IPS-18c (cell line): ENCODE measurements at regions not wholly inside any gene's neighbourhood (a gene's known extent, or its start where the extent isn't known, plus 50 kb on each side); places are given as distances from the start of the nearest gene placed in this dataset.

ENCODE experiments used
- H3K4me3 ChIP-seq: 2 replicates; pipeline ENCODE4 v1.7.0; 2013; ENCODE audit warnings: low read depth, mild to moderate bottlenecking, low read length, moderate library complexity; ENCODE audit not compliant: insufficient read depth
- H3K9me3 ChIP-seq: one replicate; pipeline ENCODE4 v1.6.1; 2013; ENCODE audit warnings: mild to moderate bottlenecking, low read length, moderate library complexity; ENCODE audit not compliant: control insufficient read depth, insufficient read depth

DNA sequence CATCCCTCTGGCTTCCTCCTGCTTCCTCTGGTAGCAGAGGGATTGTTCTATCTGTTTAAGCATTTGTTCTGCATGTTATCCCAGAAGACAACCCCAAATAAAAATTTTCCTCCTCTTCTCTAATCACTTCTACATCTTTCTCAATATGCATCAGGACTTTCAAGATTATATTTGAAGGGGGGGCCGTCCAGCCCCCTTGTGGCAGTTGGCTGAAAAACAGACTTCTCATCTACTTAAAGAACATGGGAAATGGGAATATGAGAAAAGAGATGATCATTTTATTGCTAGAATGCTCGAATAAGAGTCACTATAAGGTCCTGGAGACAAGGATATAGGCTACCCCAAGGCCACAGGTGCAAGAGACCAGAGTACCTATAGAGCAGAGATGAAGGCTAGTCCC is 466.0 kb downstream of the REEP3 start:
- Histone ChIP-seq H3K4me3 (no peak overlapping the region), H3K9me3 (peaks cover 6% of the 10 kb centered on the region)

GRCh38 chr10:63994371-63994770 is 473.2 kb downstream of the REEP3 start:
- H3K4me3 ChIP-seq: no peak overlapping the region
- H3K9me3 ChIP-seq: peaks cover 4% of the 10 kb centered on the region

DNA sequence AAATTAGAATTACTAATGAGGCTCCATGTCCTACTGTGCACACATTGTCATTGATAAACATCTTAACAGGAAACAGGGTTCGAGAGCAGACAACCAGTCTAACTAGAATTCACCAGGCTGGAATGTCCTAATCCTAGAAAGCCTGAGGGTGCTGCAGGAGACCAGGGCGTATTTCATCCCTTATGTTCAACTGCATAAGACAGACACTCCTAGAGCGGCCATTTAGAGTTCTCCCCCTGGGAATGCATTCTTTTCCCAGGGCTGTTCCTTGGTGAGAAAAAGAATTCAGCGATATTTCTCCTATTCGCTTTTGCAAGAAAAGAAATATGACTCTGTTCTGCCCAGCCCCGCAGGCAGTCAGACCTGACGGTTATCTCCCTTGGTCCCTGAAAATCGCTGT is 486.0 kb downstream of the REEP3 start:
- peaks cover 3% of the 10 kb centered on the region for H3K9me3 ChIP-seq

GRCh38 chr10:64010711-64011110 is 489.5 kb downstream of the REEP3 start:
- no peak overlapping the region for H3K4me3 ChIP-seq

More for the DNA sequence above, 486.0 kb downstream of the REEP3 start:
- H3K4me3 ChIP-seq: no peak overlapping the region

GRCh38 chr10:64011912-64012714 is 490.9 kb downstream of the REEP3 start:
- Histone ChIP-seq H3K9me3 (no peaks in the 10 kb centered on the region), H3K4me3 (no peak overlapping the region)

More at GRCh38 chr10:64010711-64011110, 489.5 kb downstream of the REEP3 start:
- peaks cover 3% of the 10 kb centered on the region for H3K9me3 ChIP-seq

- H3K4me3 ChIP-seq: no peak overlapping the region
- H3K9me3 ChIP-seq: no peaks in the 10 kb centered on the region
Measured at GRCh38 chr10:64014281-64014680, 493.1 kb downstream of the REEP3 start.

GRCh38 chr10:64023926-64024470 is 502.8 kb downstream of the REEP3 start:
- H3K4me3 ChIP-seq: no peak overlapping the region
- peaks cover 8% of the 10 kb centered on the region for H3K9me3 ChIP-seq

DNA sequence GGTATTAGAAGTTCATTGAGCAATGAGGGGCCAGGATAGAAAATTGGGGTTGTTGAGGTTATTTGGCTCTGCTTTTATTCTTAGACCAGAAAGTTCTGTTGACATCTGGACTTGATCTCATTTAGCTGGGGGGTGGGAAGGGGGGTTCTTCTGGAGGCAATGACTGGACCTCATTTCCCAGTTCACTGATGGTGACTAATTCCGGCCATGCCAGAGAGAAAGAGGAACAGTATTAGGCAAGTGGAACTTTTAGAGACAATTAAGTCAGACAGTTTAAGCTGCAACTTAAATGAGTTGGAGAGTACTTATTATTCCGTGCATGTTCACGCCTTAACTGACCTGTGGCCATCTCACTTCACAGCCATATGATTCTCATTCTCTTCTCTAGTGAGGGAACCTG is 512.5 kb downstream of the REEP3 start:
- H3K9me3 ChIP-seq: no peaks in the 10 kb centered on the region
- no peak overlapping the region for H3K4me3 ChIP-seq

- Histone ChIP-seq H3K4me3 (no peak overlapping the region), H3K9me3 (no peaks in the 10 kb centered on the region)
Measured at GRCh38 chr10:64036321-64036930, 515.2 kb downstream of the REEP3 start.

- Histone ChIP-seq H3K9me3 (no peaks in the 10 kb centered on the region), H3K4me3 (no peak overlapping the region)
Measured at GRCh38 chr10:64037071-64037661, 516.0 kb downstream of the REEP3 start.

- no peak overlapping the region for H3K4me3 ChIP-seq
- no peaks in the 10 kb centered on the region for H3K9me3 ChIP-seq
Measured at GRCh38 chr10:64038107-64038506, 516.9 kb downstream of the REEP3 start.

- no peak overlapping the region for H3K4me3 ChIP-seq
- no peaks in the 10 kb centered on the region for H3K9me3 ChIP-seq
Measured at GRCh38 chr10:64039198-64039597, 518.0 kb downstream of the REEP3 start.

- peaks cover 2% of the 10 kb centered on the region for H3K9me3 ChIP-seq
Measured at GRCh38 chr10:64040781-64041180, 519.6 kb downstream of the REEP3 start.

DNA sequence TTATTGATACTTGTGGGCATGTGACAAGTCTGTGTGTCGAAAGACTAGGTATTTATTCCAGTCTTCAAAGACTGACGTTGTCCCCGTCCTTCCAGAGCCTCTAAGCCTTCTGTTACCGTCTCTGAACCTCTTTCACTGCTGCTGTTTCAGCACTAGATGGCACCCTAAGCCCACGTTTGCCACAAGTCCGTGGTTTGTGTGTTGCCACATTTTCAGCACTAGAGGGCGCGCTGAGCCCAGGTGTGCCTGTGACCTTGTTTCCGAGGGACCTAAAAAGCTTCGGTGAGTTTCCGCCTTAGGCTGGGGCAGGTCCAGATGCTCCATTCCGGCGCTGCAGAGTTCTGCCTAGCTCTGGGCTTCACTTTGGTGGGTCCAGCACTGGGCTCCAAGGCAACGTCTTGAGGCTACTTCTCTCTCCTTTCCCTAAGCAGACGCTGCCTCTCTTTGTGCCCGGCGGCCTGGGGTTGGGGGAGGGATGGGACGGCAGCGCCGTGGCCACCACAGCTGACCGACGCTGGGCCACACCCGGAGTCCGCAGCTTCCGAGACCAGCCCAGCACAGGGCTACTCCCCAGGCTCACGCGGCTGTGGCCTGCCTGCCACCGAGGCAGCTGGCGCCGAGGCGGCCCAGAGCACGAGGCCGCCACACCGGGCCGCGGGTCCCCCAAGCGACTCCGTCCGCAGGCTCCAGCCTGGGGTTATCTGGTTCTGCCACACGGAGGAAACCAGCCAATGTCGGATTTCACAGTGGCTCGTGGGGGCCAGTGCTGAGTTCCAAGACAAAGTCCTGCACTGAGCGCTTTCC is 520.2 kb downstream of the REEP3 start:
- no peak overlapping the region for H3K4me3 ChIP-seq

More at GRCh38 chr10:64040781-64041180, 519.6 kb downstream of the REEP3 start:
- H3K4me3 ChIP-seq: no peak overlapping the region

GRCh38 chr10:64041989-64042490 is 520.8 kb downstream of the REEP3 start:
- Histone ChIP-seq H3K4me3 (no peak overlapping the region), H3K9me3 (peaks cover 2% of the 10 kb centered on the region)

More for the DNA sequence above, 520.2 kb downstream of the REEP3 start:
- H3K9me3 ChIP-seq: peaks cover 2% of the 10 kb centered on the region

- H3K4me3 ChIP-seq: no peak overlapping the region
Measured at GRCh38 chr10:64044098-64044497, 522.9 kb downstream of the REEP3 start.

More at GRCh38 chr10:64044098-64044497, 522.9 kb downstream of the REEP3 start:
- H3K9me3 ChIP-seq: peaks cover 2% of the 10 kb centered on the region
